NCI-H2029 treated with DMSO at 0.1 percent for 48 hours (cell line): ENCODE measurements at regions not wholly inside any gene's neighbourhood (a gene's known extent, or its start where the extent isn't known, plus 50 kb on each side); places are given as distances from the start of the nearest gene placed in this dataset.

Experiments
- DNase-seq: peaks from one replicate; lab custom pipeline; 2025; lab: John Stamatoyannopoulos, UW

GRCh38 chr13:80235967-80236302 lies 105.0 kb downstream of the SPRY2 start:
- DNase-seq, result no peak

GRCh38 chr13:80235166-80235966 lies 105.6 kb downstream of the SPRY2 start:
- no peak for DNase-seq

- no peak for DNase-seq
Observed at GRCh38 chr13:80227645-80228044, 113.3 kb downstream of the SPRY2 start.

- DNase-seq, result no peak
Observed at GRCh38 chr13:80226645-80227044, 114.3 kb downstream of the SPRY2 start.

- no peak for DNase-seq
Observed at GRCh38 chr13:80224468-80224867, 116.5 kb downstream of the SPRY2 start.

GRCh38 chr13:80217614-80218456 lies 123.1 kb downstream of the SPRY2 start:
- no peak for DNase-seq

GRCh38 chr13:80215368-80215767 lies 125.6 kb downstream of the SPRY2 start:
- DNase-seq, result no peak

- no peak for DNase-seq
Observed at GRCh38 chr13:80214521-80214991, 126.4 kb downstream of the SPRY2 start.

GRCh38 chr13:80214050-80214449 lies 126.9 kb downstream of the SPRY2 start:
- no peak for DNase-seq

- no peak for DNase-seq
Observed at GRCh38 chr13:80213201-80213600, 127.7 kb downstream of the SPRY2 start.

GRCh38 chr13:80211566-80211965 lies 129.4 kb downstream of the SPRY2 start:
- DNase-seq, result no peak

GRCh38 chr13:80204642-80205041 lies 136.3 kb downstream of the SPRY2 start:
- no peak for DNase-seq

GRCh38 chr13:80203496-80203895 lies 137.4 kb downstream of the SPRY2 start:
- no peak for DNase-seq

- no peak for DNase-seq
Observed at GRCh38 chr13:80201694-80202468, 139.0 kb downstream of the SPRY2 start.

GRCh38 chr13:80199585-80200292 lies 141.2 kb downstream of the SPRY2 start:
- no peak for DNase-seq

- no peak for DNase-seq
Observed at GRCh38 chr13:80199067-80199466, 141.9 kb downstream of the SPRY2 start.

- no peak for DNase-seq
Observed at GRCh38 chr13:80196756-80197155, 144.2 kb downstream of the SPRY2 start.

- DNase-seq, result no peak
Observed at GRCh38 chr13:80195649-80196048, 145.3 kb downstream of the SPRY2 start.

GRCh38 chr13:80189889-80190597 lies 150.9 kb downstream of the SPRY2 start:
- DNase-seq, result no peak

GRCh38 chr13:80180740-80181355 lies 160.1 kb downstream of the SPRY2 start:
- no peak for DNase-seq

- DNase-seq, result no peak
Observed at GRCh38 chr13:80177327-80177726, 163.6 kb downstream of the SPRY2 start.
